ENCODE measurements at regions not wholly inside any gene's neighbourhood (a gene's known extent, or its start where the extent isn't known, plus 50 kb on each side); places are given as distances from the start of the nearest gene placed in this dataset.

DNA sequence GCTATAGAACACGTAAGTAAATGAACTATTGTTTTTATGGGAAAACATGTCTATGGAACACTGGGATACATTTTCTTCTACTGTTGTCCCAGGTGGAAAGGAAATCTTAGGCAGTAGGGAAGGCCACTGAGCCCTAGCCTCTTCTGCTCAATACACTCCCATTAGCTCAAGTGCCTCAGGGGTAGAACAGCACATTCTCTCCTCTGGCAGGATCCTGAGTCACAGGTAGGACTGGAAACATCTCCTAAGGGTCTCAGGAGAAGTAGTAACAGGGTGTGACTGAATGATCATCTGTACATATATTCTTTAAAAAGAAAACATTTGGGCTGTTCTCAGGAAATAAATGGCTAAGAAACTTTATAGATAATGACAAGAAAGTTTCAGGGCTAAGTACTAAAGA, 175.6 kb upstream of the ESRRG start:
- in situ Hi-C loops (cut with HindIII; ENCODE audit: low pct_ligation_motif_present, low sequenced_read_pairs): no loop called here
- TF ChIP-seq, protein P1, sequence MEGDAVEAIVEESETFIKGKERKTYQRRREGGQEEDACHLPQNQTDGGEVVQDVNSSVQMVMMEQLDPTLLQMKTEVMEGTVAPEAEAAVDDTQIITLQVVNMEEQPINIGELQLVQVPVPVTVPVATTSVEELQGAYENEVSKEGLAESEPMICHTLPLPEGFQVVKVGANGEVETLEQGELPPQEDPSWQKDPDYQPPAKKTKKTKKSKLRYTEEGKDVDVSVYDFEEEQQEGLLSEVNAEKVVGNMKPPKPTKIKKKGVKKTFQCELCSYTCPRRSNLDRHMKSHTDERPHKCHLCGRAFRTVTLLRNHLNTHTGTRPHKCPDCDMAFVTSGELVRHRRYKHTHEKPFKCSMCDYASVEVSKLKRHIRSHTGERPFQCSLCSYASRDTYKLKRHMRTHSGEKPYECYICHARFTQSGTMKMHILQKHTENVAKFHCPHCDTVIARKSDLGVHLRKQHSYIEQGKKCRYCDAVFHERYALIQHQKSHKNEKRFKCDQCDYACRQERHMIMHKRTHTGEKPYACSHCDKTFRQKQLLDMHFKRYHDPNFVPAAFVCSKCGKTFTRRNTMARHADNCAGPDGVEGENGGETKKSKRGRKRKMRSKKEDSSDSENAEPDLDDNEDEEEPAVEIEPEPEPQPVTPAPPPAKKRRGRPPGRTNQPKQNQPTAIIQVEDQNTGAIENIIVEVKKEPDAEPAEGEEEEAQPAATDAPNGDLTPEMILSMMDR (IDR thresholded peaks at IDR 0.05; ENCODE audit: low read depth, low read length, missing control alignments): no peak
- H3K4me3 ChIP-seq (ENCODE audit: low read depth, low read length): no peak overlapping the region
- no peak overlapping the region for H3K27ac ChIP-seq
- H3K27me3 ChIP-seq (replicated peaks): no peaks in the 10 kb centered on the region
- H3K36me3 ChIP-seq (replicated peaks): no peaks in the 10 kb centered on the region
- no peak for DNase-seq

DNA sequence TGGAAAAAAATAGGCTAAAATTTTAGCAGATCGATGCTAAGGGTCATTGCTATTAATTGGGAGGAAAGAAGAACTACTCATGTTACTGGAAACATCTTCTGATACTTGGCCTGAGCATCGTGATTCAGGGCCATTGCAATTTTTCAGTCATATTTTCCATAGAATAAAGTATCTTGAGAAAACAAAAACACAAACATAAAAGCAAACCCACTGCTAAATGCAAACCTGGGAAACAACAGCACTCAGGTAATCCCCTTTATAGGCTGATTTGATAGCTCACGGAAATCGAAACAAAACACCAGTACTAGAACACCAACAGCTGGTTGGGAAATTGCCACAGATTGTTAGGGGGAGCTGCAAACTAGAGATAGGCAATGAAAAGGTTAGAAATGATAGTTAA, 172.9 kb upstream of the ESRRG start:
- no peak overlapping the region for H3K27ac ChIP-seq
- TF ChIP-seq, protein P1 (IDR thresholded peaks at IDR 0.05; ENCODE audit: low read depth, low read length, missing control alignments): no peak
- DNase-seq: no peak
- H3K27me3 ChIP-seq (replicated peaks): no peaks in the 10 kb centered on the region
- no peaks in the 10 kb centered on the region for H3K36me3 ChIP-seq (replicated peaks)
- in situ Hi-C loops (cut with HindIII; ENCODE audit: low pct_ligation_motif_present, low sequenced_read_pairs): no loop called here
- H3K4me3 ChIP-seq (ENCODE audit: low read depth, low read length): no peak overlapping the region

DNA sequence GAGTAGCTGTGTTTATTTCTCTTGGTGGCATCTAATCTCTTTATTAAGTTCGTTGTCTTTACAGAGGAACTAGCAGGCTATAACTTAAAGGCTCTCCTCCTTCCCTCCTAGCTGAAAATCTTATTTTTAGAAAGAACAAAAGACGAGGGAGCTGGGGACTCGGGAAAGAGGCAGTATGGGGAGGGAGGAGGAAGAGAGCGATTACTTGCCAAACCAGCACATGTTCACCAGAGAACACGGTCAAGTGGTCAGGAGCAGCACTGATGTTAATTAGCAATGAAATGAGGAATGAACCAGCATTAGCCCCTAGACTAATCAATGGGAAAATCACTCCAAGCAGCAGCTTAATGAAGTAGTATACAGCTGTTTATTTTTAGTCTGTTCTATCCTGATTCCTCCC, 171.3 kb upstream of the ESRRG start:
- in situ Hi-C loops (cut with HindIII; ENCODE audit: low pct_ligation_motif_present, low sequenced_read_pairs): no loop called here
- no peaks in the 10 kb centered on the region for H3K36me3 ChIP-seq (replicated peaks)
- TF ChIP-seq, protein P1 (IDR thresholded peaks at IDR 0.05; ENCODE audit: low read depth, low read length, missing control alignments): no peak
- no peak for DNase-seq
- H3K27ac ChIP-seq: no peak overlapping the region
- H3K27me3 ChIP-seq (replicated peaks): no peaks in the 10 kb centered on the region
- no peak overlapping the region for H3K4me3 ChIP-seq (ENCODE audit: low read depth, low read length)

DNA sequence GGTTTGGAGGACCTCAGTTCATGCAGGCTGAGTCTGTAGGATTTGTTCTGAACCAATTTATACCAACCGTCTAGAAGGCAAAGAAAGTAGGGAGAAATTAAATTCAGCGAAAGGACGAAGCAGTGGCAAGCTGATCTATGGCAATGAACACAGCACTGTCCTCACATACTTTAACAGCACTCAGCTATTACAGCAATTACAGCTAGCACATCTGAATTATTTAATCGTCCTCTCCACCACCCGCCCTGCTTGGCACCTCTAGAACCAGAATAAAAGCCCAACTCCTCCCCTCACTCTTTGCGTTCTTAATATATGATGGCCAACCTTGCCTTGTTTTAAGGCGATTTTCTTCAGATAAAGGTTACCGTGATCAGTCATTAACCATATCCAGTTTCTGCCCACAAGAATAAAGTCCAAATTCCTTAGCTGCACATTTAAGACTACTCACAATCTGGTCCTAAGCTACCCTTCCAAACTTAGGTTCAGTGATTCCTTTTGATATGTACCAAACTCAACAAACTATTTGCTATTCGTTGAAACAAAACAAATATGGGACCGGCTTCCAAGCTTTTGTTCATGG, 169.4 kb upstream of the ESRRG start:
- Histone ChIP-seq H3K27ac (no peak overlapping the region), H3K27me3 (replicated peaks) (no peaks in the 10 kb centered on the region), H3K36me3 (replicated peaks) (no peaks in the 10 kb centered on the region), H3K4me3 (ENCODE audit: low read depth, low read length) (no peak overlapping the region)
- DNase-seq: no peak
- TF ChIP-seq, protein P1 (IDR thresholded peaks at IDR 0.05; ENCODE audit: low read depth, low read length, missing control alignments): no peak
- in situ Hi-C loops (cut with HindIII; ENCODE audit: low pct_ligation_motif_present, low sequenced_read_pairs): no loop called here

DNA sequence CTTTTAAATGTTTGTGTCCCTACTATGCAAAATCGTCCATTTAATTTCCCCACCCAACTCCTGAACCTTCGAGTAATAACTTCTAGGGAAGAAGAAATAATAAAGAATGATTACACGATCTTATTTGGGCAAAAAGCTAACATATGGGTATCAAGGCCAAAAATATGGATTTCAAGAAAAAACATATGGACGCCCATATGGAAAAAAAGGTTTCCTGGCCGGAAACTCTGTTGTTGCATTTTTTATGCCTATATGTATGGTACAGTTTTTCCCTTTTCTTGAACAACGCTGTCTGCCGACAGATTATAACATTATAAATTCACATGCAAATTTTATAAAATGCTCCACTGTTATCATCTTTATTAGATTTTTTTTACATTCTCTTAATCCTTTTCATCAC, 167.6 kb upstream of the ESRRG start:
- no peaks in the 10 kb centered on the region for H3K27me3 ChIP-seq (replicated peaks)

More for the DNA sequence above, 167.6 kb upstream of the ESRRG start:
- no peak overlapping the region for H3K27ac ChIP-seq
- no peaks in the 10 kb centered on the region for H3K36me3 ChIP-seq (replicated peaks)
- H3K4me3 ChIP-seq (ENCODE audit: low read depth, low read length): no peak overlapping the region
- TF ChIP-seq, protein P1 (IDR thresholded peaks at IDR 0.05; ENCODE audit: low read depth, low read length, missing control alignments): no peak
- in situ Hi-C loops (cut with HindIII; ENCODE audit: low pct_ligation_motif_present, low sequenced_read_pairs): no loop called here
- DNase-seq: no peak
